Mesenchymal stem cell (in vitro differentiated cells and primary cell): ENCODE measurements at regions not wholly inside any gene's neighbourhood (a gene's known extent, or its start where the extent isn't known, plus 50 kb on each side); places are given as distances from the start of the nearest gene placed in this dataset.

Experiments used
- DNase-seq: peaks from one replicate; pipeline ENCODE4 v3.0.0-alpha.2; 2013
- H2AFZ ChIP-seq: one replicate; pipeline ENCODE4 v1.6.1; 2013; ENCODE audit warnings: low read depth, mild to moderate bottlenecking, control low read depth, inconsistent platforms, low read length, moderate library complexity
- H2AK5ac ChIP-seq: 2 replicates; pipeline ENCODE4 v1.6.1; 2013; ENCODE audit warnings: low read length, moderate library complexity, mild to moderate bottlenecking, inconsistent platforms; ENCODE audit not compliant: severe bottlenecking
- H2BK120ac ChIP-seq: one replicate; pipeline ENCODE4 v1.6.1; 2013; ENCODE audit warnings: low read depth, mild to moderate bottlenecking, inconsistent platforms, low read length, moderate library complexity
- H2BK12ac ChIP-seq, 2 experiments: one replicate each; pipeline ENCODE4 v1.6.1; 2013; ENCODE audit warnings: inconsistent platforms in 2 of 2, low read length in 2 of 2, mild to moderate bottlenecking in 2 of 2, moderate library complexity in 2 of 2, control low read depth in 1 of 2
- H2BK15ac ChIP-seq: one replicate; pipeline ENCODE4 v1.6.1; 2013; ENCODE audit warnings: mild to moderate bottlenecking, low read depth, inconsistent platforms; ENCODE audit not compliant: poor library complexity, severe bottlenecking
- H2BK5ac ChIP-seq: 2 replicates; pipeline ENCODE4 v1.6.1; 2013; ENCODE audit warnings: low read depth, mild to moderate bottlenecking, low read length, control low read depth, inconsistent platforms; ENCODE audit not compliant: poor library complexity, severe bottlenecking
- H3K14ac ChIP-seq, 2 experiments: one replicate each; pipeline ENCODE4 v1.6.1; 2013; ENCODE audit warnings: inconsistent platforms in 2 of 2, low read length in 2 of 2, control low read depth in 1 of 2, mild to moderate bottlenecking in 1 of 2, moderate library complexity in 1 of 2
- H3K18ac ChIP-seq, 2 experiments: one replicate each; pipeline ENCODE4 v1.6.1; 2013; ENCODE audit warnings: inconsistent platforms in 2 of 2, low read length in 2 of 2, control low read depth in 1 of 2, low read depth in 1 of 2, mild to moderate bottlenecking in 1 of 2
- H3K23ac ChIP-seq, 2 experiments: one replicate each; pipeline ENCODE4 v1.6.1; 2013; ENCODE audit warnings: inconsistent platforms in 2 of 2, low read length in 2 of 2, mild to moderate bottlenecking in 2 of 2, moderate library complexity in 2 of 2, control low read depth in 1 of 2
- H3K27ac ChIP-seq: 2 replicates; pipeline ENCODE4 v1.5.1; 2013; ENCODE audit warnings: mild to moderate bottlenecking, moderate library complexity, low read length, control low read depth, inconsistent platforms; ENCODE audit not compliant: poor library complexity, severe bottlenecking
- H3K27me3 ChIP-seq, 2 experiments: 2 replicates each; pipeline versions ENCODE4 v1.6.1 to v1.7.0; 2013; ENCODE audit warnings: low read length in 2 of 2, mild to moderate bottlenecking in 2 of 2, moderate library complexity in 2 of 2, control low read depth in 1 of 2, inconsistent platforms in 1 of 2; ENCODE audit not compliant: control insufficient read depth in 1 of 2, insufficient read depth in 1 of 2
- H3K36me3 ChIP-seq, 2 experiments: 2 replicates each; pipeline versions ENCODE4 v1.6.1 to v1.7.0; 2013; ENCODE audit warnings: low read length in 2 of 2, control low read depth in 1 of 2, inconsistent platforms in 1 of 2, low read depth in 1 of 2, mild to moderate bottlenecking in 1 of 2; ENCODE audit not compliant: insufficient read depth in 2 of 2, control insufficient read depth in 1 of 2
- H3K4ac ChIP-seq, 2 experiments: one replicate each; pipeline ENCODE4 v1.6.1; 2013; ENCODE audit warnings: inconsistent platforms in 2 of 2, low read length in 2 of 2, mild to moderate bottlenecking in 2 of 2, moderate library complexity in 2 of 2, control low read depth in 1 of 2, low read depth in 1 of 2
- H3K4me1 ChIP-seq: 2 replicates; pipeline ENCODE4 v1.6.1; 2013; ENCODE audit warnings: low read depth, low read length, control low read depth; ENCODE audit not compliant: control insufficient read depth, insufficient read depth
- H3K4me2 ChIP-seq: 2 replicates; pipeline ENCODE4 v1.6.1; 2013; ENCODE audit warnings: low read length, mild to moderate bottlenecking, inconsistent platforms; ENCODE audit not compliant: poor library complexity, severe bottlenecking
- H3K4me3 ChIP-seq, 2 experiments: 2 replicates each; pipeline versions ENCODE4 v1.5.1 to v1.7.0; 2013; ENCODE audit warnings: low read length in 2 of 2, mild to moderate bottlenecking in 2 of 2, control low read depth in 1 of 2, low read depth in 1 of 2; ENCODE audit not compliant: insufficient read depth in 1 of 2
- H3K79me1 ChIP-seq: replicated peaks from 2 replicates; pipeline ENCODE4 v1.6.1; 2013; ENCODE audit warnings: mild to moderate bottlenecking, control low read depth, low read length, inconsistent platforms; ENCODE audit not compliant: poor library complexity, severe bottlenecking
- H3K9ac ChIP-seq: 2 replicates; pipeline ENCODE4 v1.7.0; 2013; ENCODE audit warnings: mild to moderate bottlenecking, low read length, moderate library complexity
- H3K9me3 ChIP-seq: 2 replicates; pipeline ENCODE4 v1.7.0; 2013; ENCODE audit warnings: mild to moderate bottlenecking, low read length; ENCODE audit not compliant: control insufficient read depth
- H4K8ac ChIP-seq: one replicate; pipeline ENCODE4 v1.6.1; 2013; ENCODE audit warnings: inconsistent platforms, mild to moderate bottlenecking, low read length, moderate library complexity
- H4K91ac ChIP-seq: one replicate; pipeline ENCODE4 v1.6.1; 2013; ENCODE audit warnings: mild to moderate bottlenecking, low read length, inconsistent platforms
- WGBS: methylation state at CpG from one replicate; pipeline ENCODE4 v1.1.7; 2013; ENCODE audit warnings: mixed read lengths; 5-methylcytosine and 5-hydroxymethylcytosine counted together

GRCh38 chr5:68843624-68844364 lies 250.0 kb upstream of the SLC30A5 start:
- no peak overlapping the region for H2BK120ac ChIP-seq
- no peaks in the 10 kb centered on the region for H3K4me1 ChIP-seq
- no peak overlapping the region for H2BK5ac ChIP-seq
- no peaks in the 10 kb centered on the region for H3K79me1 ChIP-seq
- H4K91ac ChIP-seq: no peak overlapping the region
- no peak overlapping the region for H3K4me3 ChIP-seq
- no peak overlapping the region for H3K23ac ChIP-seq
- 88% methylated on average over 2 of the region's 3 CpGs for WGBS
- no peaks in the 10 kb centered on the region for H3K36me3 ChIP-seq
- H3K27me3 ChIP-seq: peaks cover 0 to 6% of the 10 kb centered on the region in 2 experiments
- no peak overlapping the region for H4K8ac ChIP-seq
- no peaks in the 10 kb centered on the region for H3K9me3 ChIP-seq
- H2AK5ac ChIP-seq: no peak overlapping the region
- no peak overlapping the region for H2AFZ ChIP-seq
- no peak overlapping the region for H2BK12ac ChIP-seq
- H3K27ac ChIP-seq: no peak overlapping the region
- no peak overlapping the region for H3K4me2 ChIP-seq
- no peak overlapping the region for H3K9ac ChIP-seq
- no peak overlapping the region for H3K14ac ChIP-seq
- no peak overlapping the region for H2BK15ac ChIP-seq
- DNase-seq: no peak
- H3K4ac ChIP-seq: no peak overlapping the region
- no peak overlapping the region for H3K18ac ChIP-seq

- no peak overlapping the region for H4K91ac ChIP-seq
- H3K14ac ChIP-seq: no peak overlapping the region
- no peak overlapping the region for H3K27ac ChIP-seq
- no peak for DNase-seq
- H3K4ac ChIP-seq: no peak overlapping the region
- H2BK15ac ChIP-seq: no peak overlapping the region
- no peak overlapping the region for H2BK12ac ChIP-seq
- H3K9me3 ChIP-seq: no peaks in the 10 kb centered on the region
- no peak overlapping the region for H3K4me2 ChIP-seq
- no peak overlapping the region for H3K23ac ChIP-seq
- H4K8ac ChIP-seq: no peak overlapping the region
- no peak overlapping the region for H3K9ac ChIP-seq
- H2AK5ac ChIP-seq: no peak overlapping the region
- H3K79me1 ChIP-seq: no peaks in the 10 kb centered on the region
- peaks cover 0 to 6% of the 10 kb centered on the region in 2 experiments for H3K27me3 ChIP-seq
- no peaks in the 10 kb centered on the region for H3K4me1 ChIP-seq
- no peak overlapping the region for H3K18ac ChIP-seq
- no peak overlapping the region for H3K4me3 ChIP-seq
- no peak overlapping the region for H2AFZ ChIP-seq
- H2BK120ac ChIP-seq: no peak overlapping the region
- no peaks in the 10 kb centered on the region for H3K36me3 ChIP-seq
- H2BK5ac ChIP-seq: no peak overlapping the region
These were observed 248.7 kb upstream of the SLC30A5 start for GRCh38 chr5:68845131-68845530.

GRCh38 chr5:68846828-68847227 lies 247.0 kb upstream of the SLC30A5 start:
- H3K9ac ChIP-seq: no peak overlapping the region
- no peak overlapping the region for H3K14ac ChIP-seq
- H4K8ac ChIP-seq: no peak overlapping the region
- H3K4me2 ChIP-seq: no peak overlapping the region
- H2AFZ ChIP-seq: no peak overlapping the region
- H2BK120ac ChIP-seq: no peak overlapping the region
- H3K23ac ChIP-seq: no peak overlapping the region
- peaks cover 0 to 6% of the 10 kb centered on the region in 2 experiments for H3K27me3 ChIP-seq
- no peaks in the 10 kb centered on the region for H3K4me1 ChIP-seq
- no peaks in the 10 kb centered on the region for H3K9me3 ChIP-seq
- WGBS: 69% methylated on average over 3 of the region's 3 CpGs
- H3K79me1 ChIP-seq: no peaks in the 10 kb centered on the region
- DNase-seq: no peak
- no peak overlapping the region for H2BK12ac ChIP-seq
- H2AK5ac ChIP-seq: no peak overlapping the region
- no peak overlapping the region for H2BK5ac ChIP-seq
- no peak overlapping the region for H3K4ac ChIP-seq
- H4K91ac ChIP-seq: no peak overlapping the region
- H2BK15ac ChIP-seq: no peak overlapping the region
- no peak overlapping the region for H3K4me3 ChIP-seq
- H3K27ac ChIP-seq: no peak overlapping the region
- no peaks in the 10 kb centered on the region for H3K36me3 ChIP-seq
- no peak overlapping the region for H3K18ac ChIP-seq

- Histone ChIP-seq H2AFZ (no peak overlapping the region), H4K91ac (no peak overlapping the region), H4K8ac (no peak overlapping the region), H3K4ac (no peak overlapping the region), H3K27ac (no peak overlapping the region), H3K4me3 (no peak overlapping the region), H3K36me3 (no peaks in the 10 kb centered on the region), H2BK120ac (no peak overlapping the region), H3K9ac (no peak overlapping the region), H2BK5ac (no peak overlapping the region), H2AK5ac (no peak overlapping the region), H3K4me2 (no peak overlapping the region), H3K79me1 (no peaks in the 10 kb centered on the region), H3K23ac (no peak overlapping the region), H3K27me3 (peaks cover 0 to 6% of the 10 kb centered on the region in 2 experiments), H3K9me3 (no peaks in the 10 kb centered on the region), H2BK15ac (no peak overlapping the region), H2BK12ac (no peak overlapping the region), H3K18ac (no peak overlapping the region), H3K4me1 (no peaks in the 10 kb centered on the region), H3K14ac (no peak overlapping the region)
- 87% methylated on average over 3 of the region's 3 CpGs for WGBS
- DNase-seq: no peak
These were observed 245.7 kb upstream of the SLC30A5 start for GRCh38 chr5:68848091-68848490.
